ENCODE measurements at regions not wholly inside any gene's neighbourhood (a gene's known extent, or its start where the extent isn't known, plus 50 kb on each side); places are given as distances from the start of the nearest gene placed in this dataset.

GRCh38 chr12:124456133-124456651 lies 111.2 kb downstream of the NCOR2 start:
- CTCF ChIA-PET (ENCODE audit: partially characterized antibody), result interaction anchor here (1.6 to 4.4 kb wide), 2 partner anchors 9 to 108 kb away, joined by 3 to 41 read pairs; no protein-coding TSS in a partner anchor
- H3K4me1 Mint-ChIP-seq, result peaks cover 19 to 70% (median 50%) of the 10 kb centered on the region in 4 donors

GRCh38 chr12:124455336-124455735 lies 112.1 kb downstream of the NCOR2 start:
- ChIA-PET CTCF (ENCODE audit: partially characterized antibody) (interaction anchor here (4.4 kb wide), 1 partner anchor 10 kb away, joined by 41 read pairs; no protein-coding TSS in a partner anchor), POLR2A (ENCODE audit: partially characterized antibody) (interaction anchor here (0.9 to 5.2 kb wide), 2 partner anchors 10 to 21 kb away, joined by 3 to 59 read pairs; no protein-coding TSS in a partner anchor)
- Mint-ChIP-seq H3K4me3 (peak overlapping the region in 5 of 8 donors; percentile 57 to 93 (median 85)), H3K36me3 (peaks cover 14 to 17% of the 10 kb centered on the region in 2 donors), H3K27ac (peak overlapping the region in 6 of 7 donors; percentile 68 to 94 (median 88)), H3K9me3 (no peaks in the 10 kb centered on the region), H3K27me3 (no peaks in the 10 kb centered on the region), H3K4me1 (peaks cover 23 to 79% (median 57%) of the 10 kb centered on the region in 4 donors)
- no peak overlapping the region for H3K4me3 ChIP-seq (ENCODE audit: low read length in 2 of 2)
- peaks cover 4% of the 10 kb centered on the region for H3K36me3 ChIP-seq (ENCODE audit: insufficient read depth, low read length)
- H3K27ac ChIP-seq (ENCODE audit: low read depth, low read length), result no peak overlapping the region
- H3K27me3 ChIP-seq (ENCODE audit: insufficient read depth, low read length), result no peaks in the 10 kb centered on the region
- intact Hi-C loops (cut with micrococcal nuclease), result loop anchor here (10.0 kb wide), 1 partner anchor 309 kb away; no protein-coding TSS in a partner anchor
- peaks cover 75% of the 10 kb centered on the region for H3K4me1 ChIP-seq (ENCODE audit: insufficient read depth, low read length)
- no peak for DNase-seq
- H3K9me3 ChIP-seq (ENCODE audit: control insufficient read depth in 1 of 2, low read length in 2 of 2), result no peaks in the 10 kb centered on the region

More at GRCh38 chr12:124456133-124456651, 111.2 kb downstream of the NCOR2 start:
- Mint-ChIP-seq H3K27ac (peak overlapping the region; percentile 74 to 92 (median 87)), H3K36me3 (peaks cover 14 to 17% of the 10 kb centered on the region in 2 donors), H3K27me3 (no peaks in the 10 kb centered on the region), H3K9me3 (no peaks in the 10 kb centered on the region), H3K4me3 (peak overlapping the region; percentile 78 to 93 (median 82))
- POLR2A ChIA-PET (ENCODE audit: partially characterized antibody), result interaction anchor here (0.9 to 5.2 kb wide), 4 partner anchors 9 to 406 kb away, joined by 3 to 59 read pairs (median 4); no protein-coding TSS in a partner anchor
- peak overlapping the region; percentile 68 for H3K27ac ChIP-seq (ENCODE audit: low read depth, low read length)
- H3K4me3 ChIP-seq (ENCODE audit: low read length in 2 of 2), result peak overlapping the region in 1 of 2 donors; percentile 38
- H3K9me3 ChIP-seq (ENCODE audit: control insufficient read depth in 1 of 2, low read length in 2 of 2), result no peaks in the 10 kb centered on the region
- peaks cover 67% of the 10 kb centered on the region for H3K4me1 ChIP-seq (ENCODE audit: insufficient read depth, low read length)
- no peaks in the 10 kb centered on the region for H3K27me3 ChIP-seq (ENCODE audit: insufficient read depth, low read length)
- intact Hi-C loops (cut with micrococcal nuclease), result loop anchor here (2.0 to 10.0 kb wide), 2 partner anchors 153 to 309 kb away; no protein-coding TSS in a partner anchor
- peaks cover 4% of the 10 kb centered on the region for H3K36me3 ChIP-seq (ENCODE audit: insufficient read depth, low read length)
- no peak for DNase-seq

GRCh38 chr12:124454735-124455134 lies 112.7 kb downstream of the NCOR2 start:
- Histone ChIP-seq H3K27ac (ENCODE audit: low read depth, low read length) (peak overlapping the region; percentile 67), H3K27me3 (ENCODE audit: insufficient read depth, low read length) (no peaks in the 10 kb centered on the region), H3K4me1 (ENCODE audit: insufficient read depth, low read length) (peaks cover 76% of the 10 kb centered on the region), H3K4me3 (ENCODE audit: low read length in 2 of 2) (no peak overlapping the region), H3K36me3 (ENCODE audit: insufficient read depth, low read length) (peaks cover 1% of the 10 kb centered on the region), H3K9me3 (ENCODE audit: control insufficient read depth in 1 of 2, low read length in 2 of 2) (no peaks in the 10 kb centered on the region)
- DNase-seq, result no peak
- Mint-ChIP-seq H3K4me1 (peaks cover 24 to 77% (median 56%) of the 10 kb centered on the region in 4 donors), H3K4me3 (peak overlapping the region in 7 of 8 donors; percentile 23 to 80 (median 61)), H3K9me3 (no peaks in the 10 kb centered on the region), H3K27ac (peak overlapping the region; percentile 68 to 94 (median 84)), H3K27me3 (no peaks in the 10 kb centered on the region), H3K36me3 (peaks cover 10 to 14% of the 10 kb centered on the region in 2 donors)
- CTCF ChIA-PET (ENCODE audit: partially characterized antibody), result interaction anchor here (1.8 to 4.4 kb wide), 2 partner anchors 8 to 11 kb away, joined by 4 to 41 read pairs; no protein-coding TSS in a partner anchor
- intact Hi-C loops (cut with micrococcal nuclease), result loop anchor here (10.0 kb wide), 1 partner anchor 310 kb away; no protein-coding TSS in a partner anchor
- POLR2A ChIA-PET (ENCODE audit: partially characterized antibody), result interaction anchor here (5.2 kb wide), 1 partner anchor 10 kb away, joined by 59 read pairs; no protein-coding TSS in a partner anchor

- ChIA-PET CTCF (ENCODE audit: partially characterized antibody) (interaction anchor here (1.8 to 4.4 kb wide), 2 partner anchors 8 to 11 kb away, joined by 4 to 41 read pairs; no protein-coding TSS in a partner anchor), POLR2A (ENCODE audit: partially characterized antibody) (interaction anchor here (1.4 to 5.2 kb wide), 2 partner anchors 11 to 112 kb away, joined by 6 to 59 read pairs; no protein-coding TSS in a partner anchor)
- no peaks in the 10 kb centered on the region for H3K9me3 Mint-ChIP-seq
Observed at GRCh38 chr12:124454352-124454725, 113.1 kb downstream of the NCOR2 start.

DNA sequence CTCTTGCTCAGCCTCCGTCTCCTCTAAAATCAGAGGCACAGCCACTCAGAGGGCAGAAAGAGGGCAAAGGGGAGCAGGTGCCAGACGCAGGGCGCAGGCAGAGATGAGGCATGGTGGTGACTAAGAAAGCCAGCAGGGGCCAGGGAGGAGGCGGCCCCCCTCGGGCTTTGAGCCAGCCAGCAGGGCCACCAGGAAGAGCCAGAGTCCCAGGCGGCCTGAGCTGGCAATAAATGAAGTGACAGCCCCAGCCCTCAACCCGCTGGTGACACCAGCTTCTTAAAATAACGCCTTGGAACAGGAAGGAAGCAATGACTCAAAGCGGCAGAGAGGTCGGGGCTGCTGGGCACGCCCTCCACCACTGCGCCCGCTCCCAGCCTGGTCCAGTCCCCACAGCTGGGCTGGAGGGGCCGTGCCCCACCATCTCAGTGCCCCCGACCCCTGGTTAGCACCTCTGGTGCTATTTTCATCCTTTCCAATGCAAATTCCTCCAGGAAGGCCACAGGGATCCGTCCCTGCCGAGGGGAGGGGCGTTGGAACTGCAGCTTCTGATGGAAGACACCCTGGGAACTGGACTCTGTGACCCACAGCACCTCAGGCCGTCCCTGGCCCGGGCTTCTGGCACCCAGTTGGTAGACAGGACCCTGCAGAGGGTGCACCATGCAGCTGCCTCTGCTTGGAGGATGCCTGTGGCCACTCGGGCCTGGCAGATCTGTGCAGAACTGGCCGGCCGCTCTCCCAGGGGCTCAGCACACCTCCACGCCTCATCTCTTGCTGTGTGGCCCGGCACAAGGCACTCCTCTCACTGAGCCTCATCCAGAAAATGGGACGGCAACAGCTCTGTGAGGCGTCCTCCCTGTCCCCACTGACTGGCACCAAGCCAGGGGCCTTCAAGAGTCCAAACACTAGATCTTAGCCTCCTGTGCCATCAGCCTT lies 113.7 kb downstream of the NCOR2 start:
- Mint-ChIP-seq H3K9me3 (peaks cover 0 to 2% (median 0%) of the 10 kb centered on the region in 8 donors), H3K27ac (peak overlapping the region; percentile 82 to 93 (median 88)), H3K4me1 (peaks cover 26 to 75% (median 54%) of the 10 kb centered on the region in 4 donors), H3K4me3 (peak overlapping the region; percentile 52 to 81 (median 70)), H3K27me3 (no peaks in the 10 kb centered on the region), H3K36me3 (peaks cover 4 to 12% of the 10 kb centered on the region in 2 donors)
- H3K27me3 ChIP-seq (ENCODE audit: insufficient read depth, low read length), result no peaks in the 10 kb centered on the region
- intact Hi-C loops (cut with micrococcal nuclease), result loop anchor here (1.0 to 10.0 kb wide), 2 partner anchors 13 to 311 kb away; no protein-coding TSS in a partner anchor
- ChIA-PET CTCF (ENCODE audit: partially characterized antibody) (interaction anchor here (0.6 to 4.4 kb wide), 4 partner anchors 9 to 986 kb away, joined by 3 to 41 read pairs (median 4); no protein-coding TSS in a partner anchor), POLR2A (ENCODE audit: partially characterized antibody) (interaction anchor here (0.9 to 5.2 kb wide), 3 partner anchors 11 to 113 kb away, joined by 3 to 59 read pairs (median 6); no protein-coding TSS in a partner anchor)
- H3K27ac ChIP-seq (ENCODE audit: low read depth, low read length), result peak overlapping the region; percentile 67
- peaks cover 76% of the 10 kb centered on the region for H3K4me1 ChIP-seq (ENCODE audit: insufficient read depth, low read length)
- H3K9me3 ChIP-seq (ENCODE audit: control insufficient read depth in 1 of 2, low read length in 2 of 2), result no peaks in the 10 kb centered on the region
- DNase-seq, result peak; percentile 74 to 96 (median 76)
- peaks cover 1% of the 10 kb centered on the region for H3K36me3 ChIP-seq (ENCODE audit: insufficient read depth, low read length)
- H3K4me3 ChIP-seq (ENCODE audit: low read length in 2 of 2), result peak overlapping the region in 1 of 2 donors; percentile 46

More at GRCh38 chr12:124454352-124454725, 113.1 kb downstream of the NCOR2 start:
- H3K9me3 ChIP-seq (ENCODE audit: control insufficient read depth in 1 of 2, low read length in 2 of 2), result no peaks in the 10 kb centered on the region
- no peaks in the 10 kb centered on the region for H3K36me3 ChIP-seq (ENCODE audit: insufficient read depth, low read length)
- H3K27me3 ChIP-seq (ENCODE audit: insufficient read depth, low read length), result no peaks in the 10 kb centered on the region
- H3K4me1 ChIP-seq (ENCODE audit: insufficient read depth, low read length), result peaks cover 76% of the 10 kb centered on the region
- intact Hi-C loops (cut with micrococcal nuclease), result loop anchor here (10.0 kb wide), 1 partner anchor 310 kb away; no protein-coding TSS in a partner anchor
- Mint-ChIP-seq H3K27ac (peak overlapping the region; percentile 68 to 94 (median 84)), H3K27me3 (no peaks in the 10 kb centered on the region), H3K4me3 (peak overlapping the region in 6 of 8 donors; percentile 23 to 81 (median 66)), H3K4me1 (peaks cover 22 to 73% (median 53%) of the 10 kb centered on the region in 4 donors), H3K36me3 (peaks cover 6 to 10% of the 10 kb centered on the region in 2 donors)
- H3K4me3 ChIP-seq (ENCODE audit: low read length in 2 of 2), result no peak overlapping the region
- no peak for DNase-seq
- H3K27ac ChIP-seq (ENCODE audit: low read depth, low read length), result peak overlapping the region; percentile 67

- ChIA-PET CTCF (ENCODE audit: partially characterized antibody) (interaction anchor here (0.7 to 4.4 kb wide), 3 partner anchors 10 to 319 kb away, joined by 3 to 41 read pairs (median 4); no protein-coding TSS in a partner anchor), POLR2A (ENCODE audit: partially characterized antibody) (interaction anchor here (0.9 to 5.2 kb wide), 3 partner anchors 12 to 114 kb away, joined by 3 to 59 read pairs (median 6); no protein-coding TSS in a partner anchor)
- no peak for DNase-seq
- Mint-ChIP-seq H3K9me3 (peaks cover 0 to 2% (median 0%) of the 10 kb centered on the region in 8 donors), H3K27ac (peak overlapping the region in 6 of 7 donors; percentile 82 to 93 (median 90)), H3K27me3 (no peaks in the 10 kb centered on the region), H3K4me1 (peaks cover 24 to 68% (median 51%) of the 10 kb centered on the region in 4 donors), H3K4me3 (peak overlapping the region in 5 of 8 donors; percentile 67 to 81 (median 73)), H3K36me3 (peaks cover 9 to 15% of the 10 kb centered on the region in 2 donors)
- H3K9me3 ChIP-seq (ENCODE audit: control insufficient read depth in 1 of 2, low read length in 2 of 2), result no peaks in the 10 kb centered on the region
- H3K27ac ChIP-seq (ENCODE audit: low read depth, low read length), result peak overlapping the region; percentile 67
- H3K27me3 ChIP-seq (ENCODE audit: insufficient read depth, low read length), result no peaks in the 10 kb centered on the region
- peak overlapping the region in 1 of 2 donors; percentile 46 for H3K4me3 ChIP-seq (ENCODE audit: low read length in 2 of 2)
- H3K4me1 ChIP-seq (ENCODE audit: insufficient read depth, low read length), result peaks cover 68% of the 10 kb centered on the region
- peaks cover 3% of the 10 kb centered on the region for H3K36me3 ChIP-seq (ENCODE audit: insufficient read depth, low read length)
- intact Hi-C loops (cut with micrococcal nuclease), result loop anchor here (1.0 to 10.0 kb wide), 2 partner anchors 14 to 312 kb away; no protein-coding TSS in a partner anchor
Observed at GRCh38 chr12:124452576-124453331, 114.7 kb downstream of the NCOR2 start.
